NT2/D1 (cell line): ENCODE measurements at regions not wholly inside any gene's neighbourhood (a gene's known extent, or its start where the extent isn't known, plus 50 kb on each side); places are given as distances from the start of the nearest gene placed in this dataset.

Experiments
- YY1 ChIP-seq: IDR thresholded peaks from 2 replicates; pipeline ENCODE4 v1.6.1; 2011; ENCODE audit not compliant: insufficient read length, insufficient read depth
- ZNF274 ChIP-seq: IDR thresholded peaks from 2 replicates; pipeline ENCODE4 v1.6.1; 2011; ENCODE audit warnings: mild to moderate bottlenecking, low read depth, low read length

DNA sequence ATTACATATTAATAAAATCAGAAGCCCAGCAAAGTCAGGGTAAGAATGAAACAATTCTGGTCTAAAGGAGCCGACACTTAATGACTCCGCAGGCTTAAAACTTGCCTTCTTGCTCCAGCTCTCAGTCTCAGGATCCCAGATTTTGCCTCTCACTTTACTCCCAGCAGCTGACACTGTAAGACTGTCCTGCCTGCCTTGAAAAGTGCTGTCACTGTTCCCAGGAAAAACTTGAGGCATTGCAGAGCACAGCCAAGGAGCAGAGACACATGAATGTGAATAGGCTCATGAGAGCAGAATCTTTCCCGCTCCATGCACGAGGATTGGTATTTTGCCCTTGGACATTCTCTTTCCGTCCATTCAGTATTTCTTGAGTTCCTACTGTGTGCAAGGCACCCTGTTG is 457.6 kb upstream of the ZFHX3 start:
- TF ChIP-seq ZNF274 (no peak), YY1 (no peak)
